ENCODE measurements at regions not wholly inside any gene's neighbourhood (a gene's known extent, or its start where the extent isn't known, plus 50 kb on each side); places are given as distances from the start of the nearest gene placed in this dataset.
A peak's percentile ranks its signal among the peaks of the same experiment; 100 is the strongest.

- H3K9me3 ChIP-seq (ENCODE audit: low read length), result peaks cover 8% of the 10 kb centered on the region; the same call in 1 of the 2 replicates
- ATAC-seq (no peak), FAIRE-seq (no peak), DNase-seq (ENCODE audit: low spot score) (no peak)
- ChIA-PET CTCF (ENCODE audit: low intra/inter-chr PET ratio, low total read pairs) (no interaction called here), POLR2A (no interaction called here)
- H3K4me1 ChIP-seq (ENCODE audit: insufficient read depth, low read length), result no peaks in the 10 kb centered on the region
- H3K27ac ChIP-seq (ENCODE audit: extremely low read length, insufficient read depth, low read length), result no peak overlapping the region
- H3K4me2 ChIP-seq (ENCODE audit: low read depth, low read length), result no peak overlapping the region
- no peaks in the 10 kb centered on the region; a peak in 1 of 5 replicates for H3K27me3 ChIP-seq (ENCODE audit: control insufficient read depth in 1 of 2, insufficient read depth in 2 of 2, low read length in 2 of 2)
- no peak overlapping the region for H3K4me3 ChIP-seq (replicated peaks in 1 of 3; ENCODE audit: insufficient read depth in 1 of 3, low read depth in 2 of 3, low read length in 3 of 3)
- no TSS peak for BruUV-seq (replicated peaks)
- H2AFZ ChIP-seq (ENCODE audit: low read length), result no peak overlapping the region
- in situ Hi-C loops (cut with HindIII; ENCODE audit: extremely low pct_ligation_motif_present, low pct_unique_long_range_greater_than_20kb) (no loop called here), intact Hi-C loops (cut with micrococcal nuclease; ENCODE audit: unreplicated experiment) (no loop called here)
- no peak overlapping the region for H3K9ac ChIP-seq (ENCODE audit: insufficient read depth, low read depth, low read length)
- no peaks in the 10 kb centered on the region for H3K79me2 ChIP-seq (ENCODE audit: insufficient read depth, low read length)
- H3K36me3 ChIP-seq (replicated peaks in 1 of 2; ENCODE audit: control insufficient read depth in 1 of 2, insufficient read depth in 2 of 2, low read length in 2 of 2), result no peaks in the 10 kb centered on the region
- no peak for TF ChIP-seq PRMT3 (CRISPR knock-in tag; IDR thresholded peaks at IDR 0.05; ENCODE audit: borderline replicate concordance, low read depth)
- no peak for TF ChIP-seq KLF16 (CRISPR knock-in tag; IDR thresholded peaks at IDR 0.05)
- 0 out of 2 replicates have a peak, but pooled peaks have one; percentile 23 for TF ChIP-seq CEBPB (IDR thresholded peaks at IDR 0.05; ENCODE audit: borderline replicate concordance, low read depth, low read length)
- no peak for TF ChIP-seq ATF2 (CRISPR knock-in tag; IDR thresholded peaks at IDR 0.05)
- 55% methylated on average over 9 of the region's 11 CpGs for WGBS (ENCODE audit: low lambda C conversion rate)
- H4K20me1 ChIP-seq (ENCODE audit: insufficient read depth, low read length), result no peaks in the 10 kb centered on the region
Measured at GRCh38 chr16:6548507-6548906, 784.1 kb upstream of the RBFOX1 start.

- Histone ChIP-seq H3K36me3 (replicated peaks in 1 of 2; ENCODE audit: control insufficient read depth in 1 of 2, insufficient read depth in 2 of 2, low read length in 2 of 2) (no peaks in the 10 kb centered on the region), H3K9me3 (ENCODE audit: low read length) (peaks cover 8% of the 10 kb centered on the region; the same call in 1 of the 2 replicates), H3K27ac (ENCODE audit: extremely low read length, insufficient read depth, low read length) (no peak overlapping the region), H3K4me1 (ENCODE audit: insufficient read depth, low read length) (no peaks in the 10 kb centered on the region), H3K27me3 (ENCODE audit: control insufficient read depth in 1 of 2, insufficient read depth in 2 of 2, low read length in 2 of 2) (no peaks in the 10 kb centered on the region; a peak in 1 of 5 replicates), H2AFZ (ENCODE audit: low read length) (no peak overlapping the region), H3K79me2 (ENCODE audit: insufficient read depth, low read length) (no peaks in the 10 kb centered on the region), H3K4me2 (ENCODE audit: low read depth, low read length) (no peak overlapping the region), H3K4me3 (replicated peaks in 1 of 3; ENCODE audit: insufficient read depth in 1 of 3, low read depth in 2 of 3, low read length in 3 of 3) (no peak overlapping the region), H4K20me1 (ENCODE audit: insufficient read depth, low read length) (no peaks in the 10 kb centered on the region), H3K9ac (ENCODE audit: insufficient read depth, low read depth, low read length) (no peak overlapping the region)
- ChIA-PET POLR2A (no interaction called here), CTCF (ENCODE audit: low intra/inter-chr PET ratio, low total read pairs) (no interaction called here)
- in situ Hi-C loops (cut with HindIII; ENCODE audit: extremely low pct_ligation_motif_present, low pct_unique_long_range_greater_than_20kb), result no loop called here
- TF ChIP-seq HNRNPLL (IDR thresholded peaks at IDR 0.05; ENCODE audit: low read depth, low read length, poor library complexity, severe bottlenecking), result no peak
- TF ChIP-seq ZNF746 (CRISPR knock-in tag; IDR thresholded peaks at IDR 0.05), result no peak
- TF ChIP-seq AHDC1 (CRISPR knock-in tag; IDR thresholded peaks at IDR 0.05; ENCODE audit: borderline replicate concordance), result no peak
- no peak for TF ChIP-seq REL (CRISPR knock-in tag; conservative IDR thresholded peaks at IDR 0.05)
- no peak for TF ChIP-seq SP4 (CRISPR knock-in tag; IDR thresholded peaks at IDR 0.05)
- no peak for TF ChIP-seq PAX8 (CRISPR knock-in tag; IDR thresholded peaks at IDR 0.05; ENCODE audit: borderline replicate concordance)
- DNase-seq (ENCODE audit: low spot score), result no peak
- intact Hi-C loops (cut with micrococcal nuclease; ENCODE audit: unreplicated experiment), result no loop called here
- 12% methylated on average over 3 of the region's 3 CpGs for WGBS (ENCODE audit: low lambda C conversion rate)
- no peak for FAIRE-seq
- no peak for ATAC-seq
- BruUV-seq (replicated peaks), result no TSS peak
Measured at GRCh38 chr16:6547131-6547530, 785.5 kb upstream of the RBFOX1 start.

All from HepG2 (cell line).